B cell (primary cell): ENCODE measurements at regions not wholly inside any gene's neighbourhood (a gene's known extent, or its start where the extent isn't known, plus 50 kb on each side); places are given as distances from the start of the nearest gene placed in this dataset.

Experiments used
- EZH2 ChIP-seq: IDR thresholded peaks from 2 replicates; pipeline ENCODE4 v1.6.1; 2012; ENCODE audit warnings: borderline replicate concordance, low read depth, mild to moderate bottlenecking, moderate library complexity, low read length; ENCODE audit not compliant: insufficient read depth, poor library complexity, severe bottlenecking
- TF ChIP-seq, protein P1 (sequence below): fragments of 200-600 bp; IDR thresholded peaks from one replicate; pipeline ENCODE4 v1.8.0; 2022; ENCODE audit warnings: antibody characterized with exemption, mild to moderate bottlenecking

DNA sequence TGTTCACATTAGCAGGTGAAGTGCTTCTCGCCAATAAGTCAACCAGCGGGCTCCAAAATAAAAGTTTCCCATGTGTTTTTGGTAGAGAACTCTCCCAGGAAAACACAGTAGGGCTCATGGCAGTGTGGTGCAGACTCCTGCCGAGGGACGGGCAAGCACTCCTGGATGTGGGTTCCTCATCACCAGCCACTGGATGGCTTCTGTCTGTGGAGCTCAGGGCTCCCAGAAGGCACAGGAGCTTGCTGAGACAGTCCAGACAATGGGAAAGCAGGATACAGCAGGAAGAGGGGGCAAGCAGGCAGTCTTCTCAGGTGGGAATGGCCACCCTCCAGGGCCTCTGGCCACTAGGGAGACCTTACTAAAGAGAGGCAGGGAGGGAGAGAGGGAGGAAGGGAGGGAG is 142.4 kb downstream of the HSD17B3 start:
- TF ChIP-seq, protein P1, sequence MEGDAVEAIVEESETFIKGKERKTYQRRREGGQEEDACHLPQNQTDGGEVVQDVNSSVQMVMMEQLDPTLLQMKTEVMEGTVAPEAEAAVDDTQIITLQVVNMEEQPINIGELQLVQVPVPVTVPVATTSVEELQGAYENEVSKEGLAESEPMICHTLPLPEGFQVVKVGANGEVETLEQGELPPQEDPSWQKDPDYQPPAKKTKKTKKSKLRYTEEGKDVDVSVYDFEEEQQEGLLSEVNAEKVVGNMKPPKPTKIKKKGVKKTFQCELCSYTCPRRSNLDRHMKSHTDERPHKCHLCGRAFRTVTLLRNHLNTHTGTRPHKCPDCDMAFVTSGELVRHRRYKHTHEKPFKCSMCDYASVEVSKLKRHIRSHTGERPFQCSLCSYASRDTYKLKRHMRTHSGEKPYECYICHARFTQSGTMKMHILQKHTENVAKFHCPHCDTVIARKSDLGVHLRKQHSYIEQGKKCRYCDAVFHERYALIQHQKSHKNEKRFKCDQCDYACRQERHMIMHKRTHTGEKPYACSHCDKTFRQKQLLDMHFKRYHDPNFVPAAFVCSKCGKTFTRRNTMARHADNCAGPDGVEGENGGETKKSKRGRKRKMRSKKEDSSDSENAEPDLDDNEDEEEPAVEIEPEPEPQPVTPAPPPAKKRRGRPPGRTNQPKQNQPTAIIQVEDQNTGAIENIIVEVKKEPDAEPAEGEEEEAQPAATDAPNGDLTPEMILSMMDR: no peak
- no peak for TF ChIP-seq EZH2
